Skin epidermis (tissue), 12 donors: ENCODE measurements at regions not wholly inside any gene's neighbourhood (a gene's known extent, or its start where the extent isn't known, plus 50 kb on each side); places are given as distances from the start of the nearest gene placed in this dataset.
"Not testable (repeated sequence)": the region's sequence is repeated elsewhere in the genome, so short reads cannot be mapped to it uniquely, and the experiment has no call there.

ENCODE experiments used
- H3K27ac ChIP-seq, 21 experiments: fragments of 200-600 bp; sonication (generic) in 11 of 21; one replicate each; pipeline ENCODE4 v1.5.0; 2020; ENCODE audit warnings: mild to moderate bottlenecking in 3 of 21, inconsistent platforms in 2 of 21, moderate library complexity in 2 of 21
- H3K4me3 ChIP-seq, 7 experiments: fragments of 200-600 bp; sonication (generic) in 2 of 7; one replicate each; pipeline ENCODE4 v1.5.0; 2020; ENCODE audit warnings: inconsistent platforms in 2 of 7, mild to moderate bottlenecking in 2 of 7, moderate library complexity in 1 of 7

- Histone ChIP-seq H3K27ac (no peak overlapping the region), H3K4me3 (no peak overlapping the region)
These were observed 127.6 kb upstream of the NPAS2 start for GRCh38 chr2:100692381-100692780.

GRCh38 chr2:100692906-100693305 is 127.0 kb upstream of the NPAS2 start:
- Histone ChIP-seq H3K27ac (no peak overlapping the region), H3K4me3 (no peak overlapping the region)

- Histone ChIP-seq H3K4me3 (no peak overlapping the region), H3K27ac (no peak overlapping the region)
These were observed 120.8 kb upstream of the NPAS2 start for GRCh38 chr2:100699131-100699530.

- Histone ChIP-seq H3K27ac (no peak overlapping the region), H3K4me3 (no peak overlapping the region)
These were observed 117.4 kb upstream of the NPAS2 start for GRCh38 chr2:100702438-100703109.

GRCh38 chr2:100703213-100703612 is 116.7 kb upstream of the NPAS2 start:
- H3K27ac ChIP-seq, result no peak overlapping the region
- no peak overlapping the region for H3K4me3 ChIP-seq

- H3K4me3 ChIP-seq, result no peak overlapping the region
- no peak overlapping the region for H3K27ac ChIP-seq
These were observed 116.2 kb upstream of the NPAS2 start for GRCh38 chr2:100703739-100704138.

- no peak overlapping the region for H3K27ac ChIP-seq
- no peak overlapping the region for H3K4me3 ChIP-seq
These were observed 115.8 kb upstream of the NPAS2 start for GRCh38 chr2:100704156-100704555.

GRCh38 chr2:100704711-100705110 is 115.2 kb upstream of the NPAS2 start:
- Histone ChIP-seq H3K27ac (no peak overlapping the region), H3K4me3 (no peak overlapping the region)

- Histone ChIP-seq H3K27ac (no peak overlapping the region), H3K4me3 (no peak overlapping the region)
These were observed 112.7 kb upstream of the NPAS2 start for GRCh38 chr2:100707016-100707947.

- no peak overlapping the region for H3K4me3 ChIP-seq
- H3K27ac ChIP-seq, result no peak overlapping the region
These were observed 111.6 kb upstream of the NPAS2 start for GRCh38 chr2:100708333-100708732.

GRCh38 chr2:100713106-100713505 is 106.8 kb upstream of the NPAS2 start:
- no peak overlapping the region for H3K4me3 ChIP-seq
- H3K27ac ChIP-seq, result no peak overlapping the region

- not testable (repeated sequence) for H3K4me3 ChIP-seq, H3K27ac ChIP-seq
These were observed 105.4 kb upstream of the NPAS2 start for GRCh38 chr2:100714396-100715010.

- H3K4me3 ChIP-seq, H3K27ac ChIP-seq: not testable (repeated sequence)
These were observed 104.1 kb upstream of the NPAS2 start for GRCh38 chr2:100715861-100716260.

GRCh38 chr2:100716581-100716980 is 103.4 kb upstream of the NPAS2 start:
- Histone ChIP-seq H3K27ac (no peak overlapping the region), H3K4me3 (no peak overlapping the region)

- no peak overlapping the region for H3K27ac ChIP-seq
- H3K4me3 ChIP-seq, result no peak overlapping the region
These were observed 101.8 kb upstream of the NPAS2 start for GRCh38 chr2:100718065-100718629.

GRCh38 chr2:100720445-100720844 is 99.5 kb upstream of the NPAS2 start:
- Histone ChIP-seq H3K4me3 (no peak overlapping the region), H3K27ac (no peak overlapping the region)

GRCh38 chr2:100721693-100722092 is 98.2 kb upstream of the NPAS2 start:
- Histone ChIP-seq H3K4me3 (no peak overlapping the region), H3K27ac (no peak overlapping the region)

- Histone ChIP-seq H3K27ac (no peak overlapping the region), H3K4me3 (no peak overlapping the region)
These were observed 97.8 kb upstream of the NPAS2 start for GRCh38 chr2:100722125-100722524.

GRCh38 chr2:100726866-100727265 is 93.1 kb upstream of the NPAS2 start:
- Histone ChIP-seq H3K27ac (no peak overlapping the region), H3K4me3 (no peak overlapping the region)

- H3K4me3 ChIP-seq, result no peak overlapping the region
These were observed 89.6 kb upstream of the NPAS2 start for GRCh38 chr2:100730290-100730868.

More at GRCh38 chr2:100730290-100730868, 89.6 kb upstream of the NPAS2 start:
- H3K27ac ChIP-seq, result no peak overlapping the region
